Osteocyte (in vitro differentiated cells): ENCODE measurements at regions not wholly inside any gene's neighbourhood (a gene's known extent, or its start where the extent isn't known, plus 50 kb on each side); places are given as distances from the start of the nearest gene placed in this dataset.
A peak's percentile ranks its signal among the peaks of the same experiment; 100 is the strongest.

Source experiments
- DNase-seq: peaks from one replicate; pipeline ENCODE4 v3.0.0; 2021; ENCODE audit warnings: mixed read lengths; ENCODE audit not compliant: unreplicated experiment; ENCODE audit errors: extremely low spot score
- H3K27ac Mint-ChIP-seq: one replicate; pipeline ENCODE4 v1.8.0; 2021; ENCODE audit warnings: mild to moderate bottlenecking, mixed read lengths; ENCODE audit not compliant: unreplicated experiment
- H3K27me3 Mint-ChIP-seq: one replicate; pipeline ENCODE4 v1.8.0; 2021; ENCODE audit warnings: mixed read lengths; ENCODE audit not compliant: unreplicated experiment
- H3K36me3 Mint-ChIP-seq: one replicate; pipeline ENCODE4 v1.8.0; 2021; ENCODE audit warnings: mixed read lengths; ENCODE audit not compliant: unreplicated experiment
- H3K4me1 Mint-ChIP-seq: one replicate; pipeline ENCODE4 v1.8.0; 2021; ENCODE audit warnings: mixed read lengths; ENCODE audit not compliant: unreplicated experiment
- H3K4me3 Mint-ChIP-seq: one replicate; pipeline ENCODE4 v1.8.0; 2021; ENCODE audit warnings: mild to moderate bottlenecking, moderate library complexity, mixed read lengths; ENCODE audit not compliant: unreplicated experiment
- H3K9me3 Mint-ChIP-seq: one replicate; pipeline ENCODE4 v1.8.0; 2021; ENCODE audit warnings: mixed read lengths; ENCODE audit not compliant: unreplicated experiment
- TF ChIP-seq, protein P1 (sequence below): fragments of 200-600 bp; sonication (generic); IDR thresholded peaks from 2 replicates; pipeline ENCODE4 v1.5.0; 2021; ENCODE audit warnings: antibody characterized with exemption, mild to moderate bottlenecking, moderate library complexity

DNA sequence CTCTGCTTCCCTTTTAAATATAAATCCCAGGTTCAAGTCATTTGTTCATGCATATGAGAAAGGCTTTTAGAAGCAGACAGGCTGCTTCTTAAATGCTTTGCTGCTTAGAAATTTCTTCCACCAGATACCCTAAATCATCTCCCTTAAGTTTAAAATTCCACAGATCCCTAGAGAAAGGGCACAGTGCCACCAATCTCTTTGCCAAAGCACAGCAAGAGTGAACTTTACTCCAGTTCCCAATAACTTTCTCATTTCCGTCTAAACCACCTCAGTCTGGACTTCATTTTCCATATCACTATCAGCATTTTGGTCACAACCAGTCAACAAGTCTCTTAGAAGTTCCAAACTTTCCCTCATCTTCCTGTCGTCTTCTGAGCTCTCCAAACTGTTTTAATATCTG, 679.8 kb upstream of the FTMT start:
- no peaks in the 10 kb centered on the region for H3K36me3 Mint-ChIP-seq
- no peak for DNase-seq
- TF ChIP-seq, protein P1, sequence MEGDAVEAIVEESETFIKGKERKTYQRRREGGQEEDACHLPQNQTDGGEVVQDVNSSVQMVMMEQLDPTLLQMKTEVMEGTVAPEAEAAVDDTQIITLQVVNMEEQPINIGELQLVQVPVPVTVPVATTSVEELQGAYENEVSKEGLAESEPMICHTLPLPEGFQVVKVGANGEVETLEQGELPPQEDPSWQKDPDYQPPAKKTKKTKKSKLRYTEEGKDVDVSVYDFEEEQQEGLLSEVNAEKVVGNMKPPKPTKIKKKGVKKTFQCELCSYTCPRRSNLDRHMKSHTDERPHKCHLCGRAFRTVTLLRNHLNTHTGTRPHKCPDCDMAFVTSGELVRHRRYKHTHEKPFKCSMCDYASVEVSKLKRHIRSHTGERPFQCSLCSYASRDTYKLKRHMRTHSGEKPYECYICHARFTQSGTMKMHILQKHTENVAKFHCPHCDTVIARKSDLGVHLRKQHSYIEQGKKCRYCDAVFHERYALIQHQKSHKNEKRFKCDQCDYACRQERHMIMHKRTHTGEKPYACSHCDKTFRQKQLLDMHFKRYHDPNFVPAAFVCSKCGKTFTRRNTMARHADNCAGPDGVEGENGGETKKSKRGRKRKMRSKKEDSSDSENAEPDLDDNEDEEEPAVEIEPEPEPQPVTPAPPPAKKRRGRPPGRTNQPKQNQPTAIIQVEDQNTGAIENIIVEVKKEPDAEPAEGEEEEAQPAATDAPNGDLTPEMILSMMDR: no peak
- peaks cover 2% of the 10 kb centered on the region for H3K9me3 Mint-ChIP-seq
- H3K4me1 Mint-ChIP-seq: peaks cover 25% of the 10 kb centered on the region
- H3K27ac Mint-ChIP-seq: no peak overlapping the region
- no peak overlapping the region for H3K4me3 Mint-ChIP-seq
- no peaks in the 10 kb centered on the region for H3K27me3 Mint-ChIP-seq

DNA sequence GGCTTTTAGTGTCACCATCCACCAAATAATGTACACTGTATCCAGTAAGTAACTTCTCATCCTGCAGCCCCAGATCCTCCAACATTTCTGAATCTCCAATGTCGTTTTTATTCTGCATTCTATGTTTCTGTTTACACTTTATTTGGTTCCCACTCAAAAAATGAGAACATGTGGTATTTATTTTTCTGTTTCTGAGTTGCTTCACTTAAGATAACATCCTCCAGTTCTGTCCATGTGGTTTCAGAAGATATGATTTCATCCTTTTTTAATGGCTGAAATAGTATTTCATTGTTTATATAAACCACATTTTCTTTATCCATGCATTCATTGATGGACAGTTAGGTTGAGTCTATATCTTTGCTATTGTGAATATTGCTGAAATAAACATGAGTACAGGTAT, 677.3 kb upstream of the FTMT start:
- no peak for DNase-seq
- Mint-ChIP-seq H3K4me1 (peaks cover 25% of the 10 kb centered on the region), H3K4me3 (no peak overlapping the region), H3K9me3 (no peaks in the 10 kb centered on the region), H3K27me3 (no peaks in the 10 kb centered on the region), H3K36me3 (no peaks in the 10 kb centered on the region), H3K27ac (no peak overlapping the region)
- TF ChIP-seq, protein P1: no peak

DNA sequence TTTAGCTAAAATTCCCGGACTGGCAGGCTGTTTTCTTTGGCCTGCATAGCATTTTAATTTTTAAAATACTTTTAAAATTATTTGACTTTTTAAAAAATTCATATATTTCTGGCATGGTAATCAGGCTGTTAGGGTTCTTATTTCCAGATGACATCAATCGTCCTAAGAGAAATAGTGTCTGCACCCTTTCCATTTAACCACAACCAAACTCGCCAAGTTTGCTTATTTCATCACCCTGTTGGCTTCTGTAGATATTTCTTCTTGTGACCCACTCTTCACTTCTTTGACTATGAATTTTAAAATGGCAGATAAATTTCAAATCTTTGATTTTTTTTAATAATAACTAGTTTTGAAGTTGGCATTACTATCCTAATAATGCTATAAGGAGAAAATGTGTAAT, 675.7 kb upstream of the FTMT start:
- peak overlapping the region; percentile 28 for H3K27ac Mint-ChIP-seq
- H3K4me3 Mint-ChIP-seq: no peak overlapping the region
- H3K27me3 Mint-ChIP-seq: no peaks in the 10 kb centered on the region
- TF ChIP-seq, protein P1: no peak
- no peak for DNase-seq
- no peaks in the 10 kb centered on the region for H3K36me3 Mint-ChIP-seq
- peaks cover 25% of the 10 kb centered on the region for H3K4me1 Mint-ChIP-seq
- H3K9me3 Mint-ChIP-seq: no peaks in the 10 kb centered on the region

DNA sequence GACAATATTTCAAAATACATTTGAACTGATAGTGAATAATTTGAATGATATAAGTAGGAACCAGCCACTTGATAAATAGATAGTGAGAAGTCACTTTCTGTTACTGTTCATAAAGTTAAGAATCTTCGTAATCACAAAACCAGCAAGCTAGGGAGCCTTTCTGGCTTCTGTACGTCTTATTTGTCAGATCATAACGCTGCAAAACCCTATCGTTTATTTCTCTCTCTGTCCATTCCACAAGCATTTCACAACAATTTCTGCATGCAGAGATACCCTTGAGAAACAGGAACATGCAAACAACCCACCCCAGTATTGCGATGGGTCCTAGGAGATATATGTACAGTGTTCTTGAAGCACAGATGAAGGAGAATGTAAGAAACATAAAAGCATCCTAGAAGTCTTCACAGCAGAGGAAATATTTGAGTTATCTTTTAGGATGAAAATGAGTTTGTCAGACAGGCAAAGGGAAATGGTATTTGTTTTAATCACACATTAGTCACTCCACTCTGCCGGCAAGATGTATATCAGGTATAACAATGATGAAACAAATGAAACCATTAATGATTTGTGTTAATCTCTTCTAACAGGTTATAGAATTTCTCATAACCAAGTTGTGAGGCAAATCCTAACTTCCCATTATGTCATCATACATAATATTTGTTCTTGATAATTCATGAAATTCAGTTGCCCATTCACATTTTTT, 668.7 kb upstream of the FTMT start:
- Mint-ChIP-seq H3K4me1 (no peaks in the 10 kb centered on the region), H3K4me3 (no peak overlapping the region), H3K27ac (no peak overlapping the region), H3K27me3 (peaks cover 18% of the 10 kb centered on the region), H3K9me3 (no peaks in the 10 kb centered on the region), H3K36me3 (peaks cover 2% of the 10 kb centered on the region)
- TF ChIP-seq, protein P1: no peak
- no peak for DNase-seq

DNA sequence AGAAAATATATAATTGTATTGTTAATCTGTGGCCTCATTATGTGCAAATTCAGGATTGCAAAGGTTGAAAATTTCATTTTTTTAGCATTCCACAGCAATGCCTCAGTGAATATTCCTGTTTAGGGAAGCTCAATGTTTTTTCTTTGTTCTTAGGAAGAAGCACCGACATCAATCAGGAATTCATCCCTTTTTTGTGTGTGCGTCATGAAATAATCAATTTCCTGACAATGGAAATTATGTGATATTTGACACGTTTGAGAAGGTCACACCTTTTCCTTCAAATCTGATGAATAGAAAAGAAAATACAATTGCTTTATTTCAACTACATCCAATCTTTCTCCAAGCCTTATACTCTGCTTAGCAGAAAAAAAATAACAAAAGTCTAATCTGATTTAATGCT, 662.8 kb upstream of the FTMT start:
- no peaks in the 10 kb centered on the region for H3K9me3 Mint-ChIP-seq
- H3K4me3 Mint-ChIP-seq: no peak overlapping the region
- no peak overlapping the region for H3K27ac Mint-ChIP-seq
- H3K27me3 Mint-ChIP-seq: peaks cover 18% of the 10 kb centered on the region
- TF ChIP-seq, protein P1: no peak
- H3K4me1 Mint-ChIP-seq: peaks cover 16% of the 10 kb centered on the region
- DNase-seq: no peak
- peaks cover 2% of the 10 kb centered on the region for H3K36me3 Mint-ChIP-seq
